ENCODE measurements at regions not wholly inside any gene's neighbourhood (a gene's known extent, or its start where the extent isn't known, plus 50 kb on each side); places are given as distances from the start of the nearest gene placed in this dataset.

- DNase-seq, result no peak
These were observed 242.1 kb upstream of the PWP1 start for GRCh38 chr12:107443320-107444090.

DNA sequence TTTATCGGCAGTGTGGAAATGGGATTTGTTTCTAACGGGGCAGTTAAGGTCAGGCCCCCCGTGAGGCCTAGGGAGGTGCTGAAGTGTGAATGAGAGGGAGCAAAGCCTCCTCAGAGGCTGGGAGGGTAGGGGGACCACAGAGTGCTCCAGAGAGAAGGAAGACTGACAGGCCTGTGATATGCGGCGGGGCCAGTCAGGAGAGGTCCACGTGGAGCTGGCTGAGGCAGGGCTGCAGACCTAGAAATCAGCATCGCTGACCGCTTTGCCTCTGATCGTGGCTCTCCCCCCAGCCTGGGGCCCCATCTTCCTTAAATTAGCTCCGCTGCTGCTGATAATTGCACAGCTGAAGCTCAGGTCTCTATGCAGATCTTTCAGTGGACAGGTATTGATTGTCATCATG is 240.8 kb upstream of the PWP1 start:
- DNase-seq, result no peak

- no peak for DNase-seq
These were observed 239.1 kb upstream of the PWP1 start for GRCh38 chr12:107446476-107446875.

DNA sequence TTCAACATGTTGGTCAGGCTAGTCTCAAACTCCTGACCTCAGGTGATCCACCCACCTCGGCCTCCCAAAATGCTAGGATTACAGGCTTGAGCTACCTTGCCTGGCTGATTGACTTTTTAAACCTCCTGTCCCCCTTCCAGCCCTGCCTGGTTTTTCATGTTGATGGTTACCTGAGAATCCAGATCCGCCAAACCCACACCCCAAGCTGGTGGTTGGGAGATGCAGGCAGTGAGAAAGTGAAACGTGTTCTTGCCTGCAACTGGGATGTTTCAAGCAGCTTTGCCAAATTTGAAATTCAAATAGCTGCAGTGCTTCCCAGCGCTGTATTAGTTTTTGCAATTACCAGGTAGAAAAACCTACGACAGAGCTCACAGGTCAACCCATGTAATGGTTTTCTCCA is 238.3 kb upstream of the PWP1 start:
- DNase-seq, result no peak

GRCh38 chr12:107448198-107448597 is 237.4 kb upstream of the PWP1 start:
- DNase-seq, result peak; percentile 8 to 43

DNA sequence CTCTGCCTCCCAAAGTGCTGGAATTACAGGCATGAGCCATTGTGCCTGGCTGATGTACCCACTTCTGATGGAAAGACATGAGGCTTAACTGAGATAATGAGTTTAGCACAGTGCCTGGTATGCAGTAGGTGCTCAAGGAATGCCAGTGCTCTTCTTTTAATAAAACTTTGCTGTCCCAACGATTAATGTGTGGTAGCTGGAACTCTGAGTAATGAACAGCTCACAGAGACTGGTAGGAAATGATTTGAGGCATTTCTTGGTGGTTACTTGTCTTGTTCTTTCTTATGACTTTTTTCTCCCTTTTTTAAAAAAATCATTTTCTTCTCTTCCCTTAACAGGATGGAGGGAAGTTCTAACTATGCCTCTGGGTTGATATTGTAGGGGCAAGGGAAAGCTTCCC is 235.7 kb upstream of the PWP1 start:
- DNase-seq, result no peak

GRCh38 chr12:107450541-107450940 is 235.1 kb upstream of the PWP1 start:
- no peak for DNase-seq

GRCh38 chr12:107451246-107451645 is 234.4 kb upstream of the PWP1 start:
- DNase-seq, result no peak

DNA sequence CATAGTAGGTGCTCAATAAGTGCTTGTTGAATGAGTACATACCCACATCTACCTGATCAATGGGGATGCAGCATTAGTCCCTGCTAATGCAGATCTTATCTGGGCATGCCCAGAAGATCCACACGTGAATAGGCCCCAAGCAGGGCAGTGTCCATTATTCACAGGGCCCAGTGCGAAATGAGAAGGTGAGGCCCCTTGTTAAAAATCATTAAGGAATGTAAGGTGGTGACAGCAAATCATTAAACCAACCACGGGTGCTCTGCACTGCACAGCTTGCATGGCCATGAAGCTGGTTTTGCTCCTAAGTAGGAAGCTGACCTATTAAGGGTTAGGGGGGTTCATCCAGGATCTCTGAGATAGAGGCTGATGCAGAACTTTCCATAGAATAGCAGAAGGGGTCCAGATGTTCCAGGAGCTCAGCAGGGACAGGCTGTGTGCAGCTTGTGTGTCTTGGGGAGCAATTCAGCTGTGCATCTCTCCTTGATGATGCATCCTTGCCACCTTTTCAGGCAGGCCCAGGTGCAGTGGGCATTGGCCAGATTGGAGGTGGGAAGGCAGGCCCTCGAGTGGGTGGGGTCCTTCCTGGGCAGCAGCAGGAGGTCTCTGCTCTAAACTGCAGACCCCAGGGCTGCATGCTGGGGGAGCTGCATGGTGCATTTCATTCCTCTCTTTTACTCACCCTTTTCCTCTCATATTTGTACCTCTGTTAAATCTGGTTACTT is 231.3 kb upstream of the PWP1 start:
- DNase-seq, result no peak

DNA sequence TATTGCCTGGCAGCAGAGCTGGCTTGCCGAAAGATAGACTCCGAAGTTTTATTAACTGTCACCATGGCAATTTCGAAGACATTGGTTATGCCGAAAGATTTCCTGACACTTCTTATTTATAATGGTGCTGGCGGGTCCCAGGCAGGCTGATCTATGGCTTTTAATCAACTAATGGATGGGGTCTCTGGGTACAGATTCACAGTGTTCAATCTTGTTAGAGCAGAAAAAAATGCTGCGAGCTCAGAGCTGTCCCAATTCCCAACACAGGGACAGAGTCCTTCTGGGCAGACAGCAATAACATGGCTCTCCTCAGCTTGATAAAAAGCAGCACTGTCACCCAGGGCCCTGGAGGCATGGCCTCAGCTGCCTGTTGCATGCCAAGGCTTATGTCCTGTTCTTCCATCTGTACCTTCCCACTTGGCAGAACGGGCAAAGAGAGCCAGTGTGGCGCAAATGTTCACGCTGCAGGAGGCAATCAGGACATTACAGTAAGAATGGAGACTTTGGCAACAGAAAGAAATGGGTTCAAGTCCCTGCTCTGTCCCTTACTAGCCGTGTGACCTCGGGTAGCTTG is 228.2 kb upstream of the PWP1 start:
- no peak for DNase-seq

DNA sequence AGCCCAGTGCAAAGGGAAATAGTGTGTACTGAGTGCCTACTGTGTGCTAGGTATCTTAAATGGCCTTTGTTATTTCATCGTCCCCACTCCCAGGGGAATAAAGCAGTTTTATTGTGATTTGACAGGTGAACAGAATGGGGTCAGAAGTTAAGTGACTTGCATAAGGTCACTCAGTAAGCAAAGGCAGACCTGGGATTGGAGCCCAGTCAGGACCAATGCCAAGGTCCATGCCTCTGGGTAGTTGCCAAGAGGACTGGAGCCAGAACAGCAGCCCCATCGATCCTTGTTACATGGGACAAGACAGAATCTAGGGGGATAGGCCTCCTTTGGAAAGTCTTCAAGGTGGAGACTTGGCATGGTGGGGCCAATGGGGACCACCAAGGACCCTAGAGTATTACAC is 227.4 kb upstream of the PWP1 start:
- no peak for DNase-seq

DNA sequence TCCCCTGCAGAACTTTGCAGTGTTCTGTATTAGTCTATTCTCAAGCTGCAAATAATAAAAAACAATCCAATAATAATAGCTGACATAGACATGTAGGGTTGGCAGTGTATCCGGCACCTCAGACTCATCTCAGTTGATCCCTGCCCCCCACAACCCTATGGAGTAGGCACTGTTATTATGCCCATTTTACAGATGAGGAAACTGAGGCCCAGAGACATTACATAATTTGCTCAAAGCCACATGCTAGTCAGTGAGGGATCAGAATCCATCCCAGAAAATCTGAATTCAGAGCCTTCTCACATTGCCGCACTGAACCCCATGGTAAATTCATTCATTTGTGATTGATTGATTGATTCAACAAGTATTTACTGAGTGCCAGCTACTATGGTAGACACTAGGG is 226.6 kb upstream of the PWP1 start:
- no peak for DNase-seq

DNA sequence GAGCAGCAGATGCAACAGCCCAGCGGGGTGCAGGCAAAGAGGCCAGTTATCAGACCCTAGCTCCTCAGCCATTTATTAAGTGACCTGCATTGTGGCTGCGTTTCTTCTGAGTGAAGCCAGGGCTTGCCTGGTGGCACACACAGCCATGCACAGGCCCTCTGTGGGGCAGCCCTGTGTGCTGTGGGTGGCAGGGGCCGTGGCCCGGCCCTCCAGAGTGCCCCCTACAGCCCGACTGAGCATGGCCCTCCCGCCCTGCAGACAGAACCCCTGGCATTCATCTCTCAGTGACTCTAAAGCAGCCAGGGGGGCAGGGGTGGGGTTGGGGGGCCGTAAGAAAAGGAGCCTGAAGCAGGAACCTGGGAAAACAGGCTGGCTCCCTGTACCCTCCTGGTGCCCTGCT is 226.0 kb upstream of the PWP1 start:
- no peak for DNase-seq

- DNase-seq, result peak in 1 of 2 donors; percentile 2
These were observed 224.2 kb upstream of the PWP1 start for GRCh38 chr12:107461222-107461975.

- DNase-seq, result no peak
These were observed 222.9 kb upstream of the PWP1 start for GRCh38 chr12:107462428-107463332.

- DNase-seq, result no peak
These were observed 221.0 kb upstream of the PWP1 start for GRCh38 chr12:107464644-107465043.

GRCh38 chr12:107465625-107466024 is 220.0 kb upstream of the PWP1 start:
- DNase-seq, result no peak

GRCh38 chr12:107467716-107468115 is 217.9 kb upstream of the PWP1 start:
- DNase-seq, result no peak

DNA sequence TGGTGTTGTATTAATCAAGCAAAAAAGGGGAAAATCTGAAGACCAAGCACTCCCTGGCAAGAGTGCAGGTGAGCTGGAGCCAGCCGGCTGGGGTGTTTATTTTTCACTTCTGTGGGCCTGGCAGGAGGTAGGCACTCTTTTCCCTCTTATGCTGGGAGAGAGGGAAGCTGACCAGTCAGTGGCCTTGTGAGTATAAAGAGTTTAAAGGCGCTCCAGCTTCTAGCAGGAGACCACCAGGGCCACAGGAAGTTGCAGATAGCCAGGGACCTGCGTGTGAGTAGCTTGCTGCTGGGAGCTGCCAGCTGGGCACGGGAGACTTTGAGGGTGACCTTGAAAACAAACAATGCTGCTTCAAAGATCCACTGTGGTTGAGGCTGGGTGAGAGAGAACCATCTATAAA is 217.4 kb upstream of the PWP1 start:
- DNase-seq, result no peak

DNA sequence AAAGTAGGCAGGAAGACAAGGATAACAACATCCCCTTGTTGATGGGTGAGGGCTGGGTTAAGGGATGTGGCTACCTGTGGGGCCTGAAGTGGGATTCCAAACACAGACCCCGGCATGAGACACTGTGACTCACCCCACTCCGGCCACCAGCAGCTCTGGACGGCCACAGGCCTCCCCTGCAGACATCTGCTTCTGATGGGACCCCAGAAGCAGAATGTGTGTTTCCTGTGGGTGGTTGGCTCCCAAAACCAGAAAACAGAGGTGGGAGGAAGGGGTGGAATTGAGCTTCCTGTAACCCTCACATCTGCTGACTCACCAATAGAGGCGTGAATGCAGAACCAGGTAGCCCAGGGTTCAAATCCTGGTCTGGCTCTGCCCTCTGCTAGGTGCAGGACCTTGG is 216.6 kb upstream of the PWP1 start:
- no peak for DNase-seq

- no peak for DNase-seq
These were observed 215.0 kb upstream of the PWP1 start for GRCh38 chr12:107470645-107471044.

DNA sequence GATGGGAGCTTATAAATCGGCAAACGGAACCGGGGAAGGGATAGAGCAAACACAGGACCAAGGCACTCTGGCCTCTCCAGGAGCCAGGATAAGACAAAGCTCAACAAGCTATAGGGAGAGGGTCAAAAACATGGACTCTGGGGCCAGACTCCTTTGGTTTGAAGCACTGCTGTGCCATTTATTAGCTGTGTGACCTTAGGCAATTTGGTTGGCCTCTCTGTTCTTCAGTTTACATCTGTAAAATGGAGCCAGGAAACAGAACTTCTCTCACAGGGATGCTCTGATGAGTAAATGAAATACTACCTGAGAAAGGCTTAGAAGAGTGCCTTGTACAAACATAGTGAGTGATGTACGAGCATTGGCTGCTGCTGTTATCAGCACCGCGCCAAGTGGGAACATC is 213.3 kb upstream of the PWP1 start:
- DNase-seq, result no peak

Data from inflammatory macrophage (primary cell).